Muscle layer of colon (tissue), 2 donors: ENCODE measurements at regions not wholly inside any gene's neighbourhood (a gene's known extent, or its start where the extent isn't known, plus 50 kb on each side); places are given as distances from the start of the nearest gene placed in this dataset.
"Not testable (repeated sequence)": the region's sequence is repeated elsewhere in the genome, so short reads cannot be mapped to it uniquely, and the experiment has no call there.

Source experiments
- H3K27ac ChIP-seq: one replicate; pipeline ENCODE4 v1.7.0; 2013; ENCODE audit warnings: low read depth, mild to moderate bottlenecking, low read length, moderate library complexity
- H3K27me3 ChIP-seq, 2 donors: one replicate each; pipeline ENCODE4 v1.7.0; 2013; ENCODE audit warnings: low read length in 2 of 2, mild to moderate bottlenecking in 2 of 2; ENCODE audit not compliant: insufficient read depth in 2 of 2, control insufficient read depth in 1 of 2
- H3K36me3 ChIP-seq: one replicate; pipeline ENCODE4 v1.7.0; 2013; ENCODE audit warnings: mild to moderate bottlenecking, low read length; ENCODE audit not compliant: insufficient read depth
- H3K4me1 ChIP-seq: one replicate; pipeline ENCODE4 v1.7.0; 2013; ENCODE audit warnings: mild to moderate bottlenecking, low read length; ENCODE audit not compliant: insufficient read depth
- H3K4me3 ChIP-seq, 2 donors: one replicate each; pipeline ENCODE4 v1.7.0; 2013; ENCODE audit warnings: low read length in 2 of 2, low read depth in 1 of 2, mild to moderate bottlenecking in 1 of 2, moderate library complexity in 1 of 2
- H3K9ac ChIP-seq: one replicate; pipeline ENCODE4 v1.7.0; 2013; ENCODE audit warnings: low read length
- H3K9me3 ChIP-seq: one replicate; pipeline ENCODE4 v1.7.0; 2013; ENCODE audit warnings: mild to moderate bottlenecking, low read length
- donor health status: abdominal sarcoma.
- donor health status: Adenocarcinoma of cecum.

DNA sequence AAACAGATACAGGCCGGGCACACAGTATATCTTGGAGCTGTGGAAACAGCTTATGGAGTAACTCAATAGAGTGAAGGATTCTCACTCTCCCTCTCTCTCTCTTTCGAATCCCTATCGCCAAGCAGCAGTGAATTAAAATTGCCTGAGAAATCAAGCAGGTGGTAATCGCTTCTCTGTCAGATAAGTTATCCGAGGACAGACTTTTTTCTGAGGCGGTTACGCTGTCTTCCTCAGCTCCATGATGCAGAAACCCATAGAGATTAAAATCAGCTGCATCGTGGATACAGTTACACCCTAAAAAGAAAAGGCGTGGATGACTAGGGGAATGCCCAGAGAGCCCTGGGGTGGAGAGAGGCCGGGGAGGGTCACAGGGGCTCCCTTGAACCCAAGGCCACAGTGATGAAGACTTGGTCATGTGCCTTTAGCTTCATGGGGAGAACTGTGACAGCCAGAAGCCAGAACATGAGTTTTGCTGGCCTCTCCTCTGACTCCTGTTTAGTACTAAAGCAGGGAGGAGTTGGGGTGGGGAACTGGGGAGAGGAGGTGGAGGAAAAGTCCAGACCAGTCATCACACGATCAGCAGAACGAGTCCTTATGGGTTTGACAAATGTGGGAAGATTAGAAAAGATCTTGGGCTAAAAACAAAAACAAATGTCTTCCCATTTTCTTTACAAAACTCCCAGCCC lies 138.8 kb upstream of the JARID2 start:
- Histone ChIP-seq H3K36me3 (no peaks in the 10 kb centered on the region), H3K9ac (no peak overlapping the region)

DNA sequence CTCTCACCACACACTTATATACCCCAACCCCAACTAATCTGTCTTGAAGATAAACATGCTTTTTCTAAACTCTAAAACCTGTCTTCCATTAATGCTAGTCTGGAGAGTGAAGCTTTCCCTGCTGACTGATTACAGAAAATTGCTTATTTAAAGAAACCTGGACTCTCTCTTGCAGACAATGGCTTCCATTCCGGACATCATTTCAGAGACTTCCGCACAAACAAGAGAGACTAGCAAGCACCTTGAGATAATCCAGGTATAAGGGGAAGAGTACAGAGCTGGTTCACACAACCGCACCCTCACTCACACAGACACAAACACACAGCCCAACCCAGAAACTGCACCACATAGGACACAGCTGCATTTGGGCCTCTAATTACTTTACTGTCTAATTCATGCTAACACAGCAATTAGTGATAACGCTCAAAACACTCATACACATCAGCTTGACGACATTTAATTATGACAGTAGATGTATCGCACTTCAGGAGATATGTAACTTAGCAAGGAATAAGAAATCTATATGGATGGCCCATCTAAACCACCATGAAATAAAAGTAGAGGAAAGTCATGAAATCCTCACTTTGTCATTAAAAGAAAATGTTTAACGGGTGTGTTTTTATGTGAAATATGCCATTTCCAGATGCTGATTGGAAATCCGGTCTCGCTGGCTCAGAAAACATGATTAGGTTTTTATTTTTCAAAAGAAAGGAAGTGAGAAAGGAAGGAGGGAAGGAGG lies 138.1 kb upstream of the JARID2 start:
- H3K9ac ChIP-seq = no peak overlapping the region
- no peaks in the 10 kb centered on the region for H3K9me3 ChIP-seq
- no peaks in the 10 kb centered on the region for H3K36me3 ChIP-seq
- H3K27me3 ChIP-seq = no peaks in the 10 kb centered on the region
- no peak overlapping the region for H3K27ac ChIP-seq
- H3K4me1 ChIP-seq = no peaks in the 10 kb centered on the region
- no peak overlapping the region for H3K4me3 ChIP-seq

More for the DNA sequence above, 138.8 kb upstream of the JARID2 start:
- Histone ChIP-seq H3K27ac (no peak overlapping the region), H3K9me3 (no peaks in the 10 kb centered on the region), H3K27me3 (no peaks in the 10 kb centered on the region), H3K4me1 (no peaks in the 10 kb centered on the region), H3K4me3 (no peak overlapping the region)

- Histone ChIP-seq H3K36me3 (no peaks in the 10 kb centered on the region), H3K4me1 (no peaks in the 10 kb centered on the region), H3K27ac (no peak overlapping the region), H3K27me3 (no peaks in the 10 kb centered on the region), H3K9ac (no peak overlapping the region), H3K4me3 (no peak overlapping the region), H3K9me3 (no peaks in the 10 kb centered on the region)
These were observed 137.5 kb upstream of the JARID2 start for GRCh38 chr6:15108383-15108715.

GRCh38 chr6:15109338-15110090 lies 136.4 kb upstream of the JARID2 start:
- no peak overlapping the region for H3K27ac ChIP-seq
- H3K9me3 ChIP-seq = no peaks in the 10 kb centered on the region
- H3K4me1 ChIP-seq = no peaks in the 10 kb centered on the region
- no peak overlapping the region for H3K4me3 ChIP-seq
- H3K27me3 ChIP-seq = no peaks in the 10 kb centered on the region
- no peaks in the 10 kb centered on the region for H3K36me3 ChIP-seq
- H3K9ac ChIP-seq = no peak overlapping the region

GRCh38 chr6:15110726-15111354 lies 135.0 kb upstream of the JARID2 start:
- no peaks in the 10 kb centered on the region for H3K36me3 ChIP-seq
- no peaks in the 10 kb centered on the region for H3K9me3 ChIP-seq
- H3K27ac ChIP-seq = no peak overlapping the region
- H3K27me3 ChIP-seq = no peaks in the 10 kb centered on the region
- H3K4me1 ChIP-seq = no peaks in the 10 kb centered on the region
- H3K9ac ChIP-seq = no peak overlapping the region
- H3K4me3 ChIP-seq = no peak overlapping the region

GRCh38 chr6:15111576-15111975 lies 134.3 kb upstream of the JARID2 start:
- H3K4me1 ChIP-seq, H3K36me3 ChIP-seq, H3K4me3 ChIP-seq, H3K27ac ChIP-seq, H3K27me3 ChIP-seq, H3K9ac ChIP-seq, H3K9me3 ChIP-seq: not testable (repeated sequence)

- H3K9me3 ChIP-seq = no peaks in the 10 kb centered on the region
- no peaks in the 10 kb centered on the region for H3K27me3 ChIP-seq
- no peak overlapping the region for H3K9ac ChIP-seq
- no peaks in the 10 kb centered on the region for H3K36me3 ChIP-seq
- no peak overlapping the region for H3K4me3 ChIP-seq
- no peak overlapping the region for H3K27ac ChIP-seq
- no peaks in the 10 kb centered on the region for H3K4me1 ChIP-seq
These were observed 132.3 kb upstream of the JARID2 start for GRCh38 chr6:15113587-15113986.

GRCh38 chr6:15114061-15114460 lies 131.8 kb upstream of the JARID2 start:
- Histone ChIP-seq H3K27ac (no peak overlapping the region), H3K9ac (no peak overlapping the region), H3K4me3 (no peak overlapping the region), H3K36me3 (no peaks in the 10 kb centered on the region), H3K4me1 (no peaks in the 10 kb centered on the region), H3K27me3 (no peaks in the 10 kb centered on the region), H3K9me3 (no peaks in the 10 kb centered on the region)

DNA sequence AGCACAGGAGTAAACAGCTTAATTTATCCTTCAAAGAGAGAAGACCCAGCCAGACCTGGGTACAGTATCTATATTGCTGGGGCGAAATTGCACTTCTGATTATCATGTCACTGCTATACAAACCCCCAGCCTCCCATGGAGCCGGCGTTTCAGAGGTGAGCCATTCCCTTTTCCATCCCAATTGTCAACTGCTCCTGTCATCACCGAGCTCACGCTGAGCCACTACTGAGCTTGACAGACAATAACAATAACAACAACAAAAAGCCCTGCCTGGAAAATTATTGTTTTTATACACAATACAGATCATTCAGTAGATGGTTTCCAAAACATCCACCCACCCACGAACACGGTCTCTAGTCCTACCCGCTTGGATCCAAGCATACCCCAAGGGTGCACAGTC lies 129.0 kb upstream of the JARID2 start:
- H3K36me3 ChIP-seq = no peaks in the 10 kb centered on the region
- no peaks in the 10 kb centered on the region for H3K27me3 ChIP-seq
- no peak overlapping the region for H3K27ac ChIP-seq
- no peak overlapping the region for H3K9ac ChIP-seq
- no peak overlapping the region for H3K4me3 ChIP-seq
- no peaks in the 10 kb centered on the region for H3K4me1 ChIP-seq
- H3K9me3 ChIP-seq = no peaks in the 10 kb centered on the region

- Histone ChIP-seq H3K27me3 (no peaks in the 10 kb centered on the region), H3K9ac (no peak overlapping the region)
These were observed 124.4 kb upstream of the JARID2 start for GRCh38 chr6:15121443-15121842.

DNA sequence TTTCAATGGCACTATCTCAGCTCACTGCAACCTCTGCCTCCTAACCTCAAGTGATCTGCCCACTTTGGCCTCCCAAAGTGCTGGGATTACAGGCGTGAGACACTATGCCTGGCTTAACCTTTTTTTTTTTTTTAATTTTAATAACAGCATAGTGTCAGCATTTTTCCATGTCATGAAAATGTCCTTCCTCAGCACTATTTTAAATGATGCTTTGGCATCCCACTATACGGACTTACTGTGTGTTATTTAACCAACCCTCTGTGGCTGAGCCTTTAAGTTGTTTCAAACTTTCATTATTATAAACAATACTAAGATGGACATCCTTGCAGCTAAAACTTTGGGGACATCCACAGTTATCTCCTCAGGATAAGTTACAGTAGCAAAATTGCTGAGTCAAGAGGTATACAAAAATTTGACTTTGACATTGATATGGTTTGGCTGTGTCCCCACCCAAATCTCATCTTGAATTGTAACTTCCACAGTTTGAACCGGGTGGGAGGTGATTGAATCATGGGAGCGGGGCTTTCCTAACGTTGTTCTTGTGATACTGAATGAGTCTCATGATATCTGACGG lies 123.8 kb upstream of the JARID2 start:
- Histone ChIP-seq H3K9ac (no peak overlapping the region), H3K27ac (no peak overlapping the region), H3K4me3 (no peak overlapping the region), H3K9me3 (no peaks in the 10 kb centered on the region), H3K36me3 (no peaks in the 10 kb centered on the region), H3K4me1 (no peaks in the 10 kb centered on the region), H3K27me3 (no peaks in the 10 kb centered on the region)

More at GRCh38 chr6:15121443-15121842, 124.4 kb upstream of the JARID2 start:
- H3K4me1 ChIP-seq = no peaks in the 10 kb centered on the region
- no peaks in the 10 kb centered on the region for H3K36me3 ChIP-seq
- H3K9me3 ChIP-seq = no peaks in the 10 kb centered on the region
- H3K27ac ChIP-seq = no peak overlapping the region
- H3K4me3 ChIP-seq = no peak overlapping the region
